ENCODE measurements at regions not wholly inside any gene's neighbourhood (a gene's known extent, or its start where the extent isn't known, plus 50 kb on each side); places are given as distances from the start of the nearest gene placed in this dataset.

- TF ChIP-seq, protein P1, sequence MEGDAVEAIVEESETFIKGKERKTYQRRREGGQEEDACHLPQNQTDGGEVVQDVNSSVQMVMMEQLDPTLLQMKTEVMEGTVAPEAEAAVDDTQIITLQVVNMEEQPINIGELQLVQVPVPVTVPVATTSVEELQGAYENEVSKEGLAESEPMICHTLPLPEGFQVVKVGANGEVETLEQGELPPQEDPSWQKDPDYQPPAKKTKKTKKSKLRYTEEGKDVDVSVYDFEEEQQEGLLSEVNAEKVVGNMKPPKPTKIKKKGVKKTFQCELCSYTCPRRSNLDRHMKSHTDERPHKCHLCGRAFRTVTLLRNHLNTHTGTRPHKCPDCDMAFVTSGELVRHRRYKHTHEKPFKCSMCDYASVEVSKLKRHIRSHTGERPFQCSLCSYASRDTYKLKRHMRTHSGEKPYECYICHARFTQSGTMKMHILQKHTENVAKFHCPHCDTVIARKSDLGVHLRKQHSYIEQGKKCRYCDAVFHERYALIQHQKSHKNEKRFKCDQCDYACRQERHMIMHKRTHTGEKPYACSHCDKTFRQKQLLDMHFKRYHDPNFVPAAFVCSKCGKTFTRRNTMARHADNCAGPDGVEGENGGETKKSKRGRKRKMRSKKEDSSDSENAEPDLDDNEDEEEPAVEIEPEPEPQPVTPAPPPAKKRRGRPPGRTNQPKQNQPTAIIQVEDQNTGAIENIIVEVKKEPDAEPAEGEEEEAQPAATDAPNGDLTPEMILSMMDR (IDR thresholded peaks at IDR 0.05) = no peak
- TF ChIP-seq EP300 (IDR thresholded peaks at IDR 0.05; ENCODE audit: low read depth) (no peak), POLR2A (IDR thresholded peaks at IDR 0.05) (no peak)
Measured at GRCh38 chr9:107612136-107612535, 122.6 kb upstream of the KLF4 start.

Measured in transverse colon (tissue), 3 donors.